Activated T-cell treated with anti-CD3 and anti-CD28 coated beads, Interleukin-2, amount 50 U/mL, for 48 hours (primary cell): ENCODE measurements at regions not wholly inside any gene's neighbourhood (a gene's known extent, or its start where the extent isn't known, plus 50 kb on each side); places are given as distances from the start of the nearest gene placed in this dataset.

Experiments used
- DNase-seq, 2 experiments: peaks; one replicate each; pipeline ENCODE4 v3.0.0-alpha.2; 2020

- DNase-seq: no peak
These were observed 256.7 kb upstream of the HES1 start for GRCh38 chr3:193879099-193879863.

- no peak for DNase-seq
These were observed 256.1 kb upstream of the HES1 start for GRCh38 chr3:193879864-193880242.

- DNase-seq: no peak
These were observed 253.9 kb upstream of the HES1 start for GRCh38 chr3:193882091-193882490.

GRCh38 chr3:193883551-193883950, 252.4 kb upstream of the HES1 start:
- DNase-seq: no peak

GRCh38 chr3:193884027-193884426, 251.9 kb upstream of the HES1 start:
- no peak for DNase-seq

- DNase-seq: no peak
These were observed 251.3 kb upstream of the HES1 start for GRCh38 chr3:193884652-193885051.

GRCh38 chr3:193885832-193886231, 250.1 kb upstream of the HES1 start:
- DNase-seq: no peak

- DNase-seq: no peak
These were observed 245.7 kb upstream of the HES1 start for GRCh38 chr3:193890016-193890897.

GRCh38 chr3:193894121-193894863, 241.7 kb upstream of the HES1 start:
- DNase-seq: no peak

- no peak for DNase-seq
These were observed 240.5 kb upstream of the HES1 start for GRCh38 chr3:193895409-193895808.

GRCh38 chr3:193896419-193896818, 239.5 kb upstream of the HES1 start:
- DNase-seq: no peak

GRCh38 chr3:193897288-193897687, 238.7 kb upstream of the HES1 start:
- no peak for DNase-seq

GRCh38 chr3:193897731-193898180, 238.2 kb upstream of the HES1 start:
- DNase-seq: no peak

GRCh38 chr3:193899001-193899400, 236.9 kb upstream of the HES1 start:
- DNase-seq: no peak

GRCh38 chr3:193901007-193901406, 234.9 kb upstream of the HES1 start:
- no peak for DNase-seq

GRCh38 chr3:193902607-193903511, 233.1 kb upstream of the HES1 start:
- no peak for DNase-seq

- no peak for DNase-seq
These were observed 232.5 kb upstream of the HES1 start for GRCh38 chr3:193903512-193903817.

GRCh38 chr3:193903966-193904365, 232.0 kb upstream of the HES1 start:
- no peak for DNase-seq

- no peak for DNase-seq
These were observed 230.2 kb upstream of the HES1 start for GRCh38 chr3:193905541-193906396.

GRCh38 chr3:193906849-193907410, 229.0 kb upstream of the HES1 start:
- no peak for DNase-seq

- no peak for DNase-seq
These were observed 227.7 kb upstream of the HES1 start for GRCh38 chr3:193908181-193908744.
